HUES48 (cell line): ENCODE measurements at regions not wholly inside any gene's neighbourhood (a gene's known extent, or its start where the extent isn't known, plus 50 kb on each side); places are given as distances from the start of the nearest gene placed in this dataset.
"Not testable (repeated sequence)": the region's sequence is repeated elsewhere in the genome, so short reads cannot be mapped to it uniquely, and the experiment has no call there.

Experiments used
- H3K27ac ChIP-seq: one replicate; pipeline ENCODE4 v1.7.0; 2013; ENCODE audit warnings: low read depth, low read length, inconsistent platforms
- H3K27me3 ChIP-seq: 2 replicates; pipeline ENCODE4 v1.6.1; 2013; ENCODE audit warnings: mild to moderate bottlenecking, low read length; ENCODE audit not compliant: control insufficient read depth, insufficient read depth
- H3K36me3 ChIP-seq: 2 replicates; pipeline ENCODE4 v1.6.1; 2013; ENCODE audit warnings: low read length; ENCODE audit not compliant: control insufficient read depth, insufficient read depth
- H3K4me1 ChIP-seq: 2 replicates; pipeline ENCODE4 v1.6.1; 2013; ENCODE audit warnings: mild to moderate bottlenecking, low read length; ENCODE audit not compliant: control insufficient read depth, insufficient read depth
- H3K4me3 ChIP-seq: 2 replicates; pipeline ENCODE4 v1.5.1; 2013; ENCODE audit warnings: mild to moderate bottlenecking, low read depth, low read length
- H3K9ac ChIP-seq: 2 replicates; pipeline ENCODE4 v1.6.1; 2013; ENCODE audit warnings: mild to moderate bottlenecking, low read depth, low read length, moderate library complexity
- H3K9me3 ChIP-seq: 2 replicates; pipeline ENCODE4 v1.6.1; 2013; ENCODE audit warnings: low read length; ENCODE audit not compliant: control insufficient read depth, insufficient read depth

DNA sequence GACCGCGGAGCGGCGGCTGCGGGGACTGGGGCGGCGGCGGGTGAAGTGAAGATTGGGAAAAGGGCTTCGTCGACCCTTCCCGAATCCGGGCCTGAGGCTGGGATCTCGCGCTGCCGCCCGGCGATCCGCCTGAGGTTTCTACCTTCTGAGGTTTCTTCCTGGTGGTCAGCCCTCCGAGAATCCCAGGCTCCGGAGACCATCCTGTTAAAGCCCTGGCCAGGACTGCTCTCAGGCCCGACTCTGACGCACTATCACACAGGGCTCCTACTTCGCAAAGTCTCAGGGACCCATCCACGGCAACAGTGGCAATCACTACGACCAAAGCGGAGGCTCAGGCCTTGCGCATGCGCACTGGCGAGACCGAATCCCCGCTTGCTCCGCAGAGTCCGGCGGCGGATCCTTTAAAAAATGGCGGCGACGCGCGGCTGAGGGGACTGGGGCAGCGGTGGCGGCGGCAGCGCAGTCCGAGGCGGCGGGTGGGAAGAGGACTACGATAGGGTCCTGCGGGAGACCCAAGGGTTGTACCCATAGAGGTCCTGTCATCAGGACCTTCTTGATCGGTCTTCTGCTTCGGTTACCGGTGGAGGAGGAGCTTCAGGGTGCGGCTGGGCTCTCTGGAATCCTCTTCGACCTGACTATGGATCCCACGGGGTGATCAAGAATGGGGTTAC lies 157.2 kb upstream of the ZNF337 start:
- H3K9me3 ChIP-seq, H3K36me3 ChIP-seq, H3K4me3 ChIP-seq, H3K27ac ChIP-seq, H3K9ac ChIP-seq, H3K4me1 ChIP-seq: not testable (repeated sequence)
- H3K27me3 ChIP-seq: peaks cover 18% of the 10 kb centered on the region

DNA sequence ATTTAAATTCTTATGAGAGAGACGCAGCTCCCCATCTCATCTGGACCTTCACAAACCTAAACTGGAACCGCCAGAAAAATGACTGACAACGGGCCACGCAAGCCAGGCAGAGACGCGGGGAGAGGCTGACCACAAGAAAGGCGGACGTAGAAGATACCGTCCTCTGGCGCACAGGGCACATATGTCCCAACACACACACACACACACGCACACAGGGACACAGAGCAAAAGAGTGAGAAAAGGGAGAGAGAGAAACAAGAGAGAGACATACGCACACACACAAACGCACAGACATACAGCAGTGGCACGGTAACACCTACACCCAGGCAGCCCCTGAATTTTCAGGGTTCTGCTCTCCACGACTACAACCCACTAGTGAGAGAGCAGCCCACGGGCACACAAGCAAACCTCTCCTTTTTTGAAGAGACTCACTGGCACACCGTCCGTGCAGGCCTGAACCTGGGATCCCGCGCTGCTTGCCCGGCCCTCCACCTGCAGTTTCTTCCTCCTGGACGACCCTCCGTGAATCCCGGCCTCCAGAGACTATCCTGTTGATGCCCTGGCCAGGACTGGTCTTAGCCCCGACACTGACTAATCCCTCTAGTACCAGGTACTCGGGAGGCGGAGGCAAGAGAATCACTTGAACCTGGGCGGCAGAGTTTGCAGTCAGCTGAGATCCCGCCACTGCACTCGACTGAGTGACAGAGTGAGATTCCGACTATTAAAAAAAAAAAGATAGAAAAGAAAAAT lies 156.5 kb upstream of the ZNF337 start:
- H3K27me3 ChIP-seq: peaks cover 11% of the 10 kb centered on the region; the same call in 1 of the 2 replicates
- H3K9me3 ChIP-seq, H3K4me1 ChIP-seq, H3K27ac ChIP-seq, H3K4me3 ChIP-seq, H3K36me3 ChIP-seq, H3K9ac ChIP-seq: not testable (repeated sequence)

GRCh38 chr20:25850133-25850532 lies 153.5 kb upstream of the ZNF337 start:
- H3K4me3 ChIP-seq, H3K9ac ChIP-seq, H3K27me3 ChIP-seq, H3K36me3 ChIP-seq, H3K27ac ChIP-seq, H3K9me3 ChIP-seq, H3K4me1 ChIP-seq: not testable (repeated sequence)

DNA sequence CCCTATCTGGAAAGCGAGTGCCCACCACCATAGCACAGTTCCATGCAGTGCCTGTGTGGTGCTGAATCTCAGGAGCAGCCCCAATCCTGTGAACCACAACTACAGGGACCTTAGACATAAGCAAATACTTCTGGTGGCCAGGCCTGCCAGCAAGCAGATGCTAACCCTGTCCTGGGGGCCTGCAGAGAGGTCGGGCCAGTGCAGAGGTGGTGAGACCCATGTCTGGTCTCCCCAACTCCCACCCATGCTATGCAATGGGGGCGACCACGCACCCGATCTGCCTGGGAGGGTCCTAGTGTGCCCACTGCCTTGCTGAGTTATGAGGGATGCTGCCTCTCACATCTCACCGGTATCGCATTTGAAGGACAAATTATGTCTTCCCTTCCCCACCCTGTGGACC lies 151.6 kb upstream of the ZNF337 start:
- Histone ChIP-seq H3K4me1 (no peaks in the 10 kb centered on the region), H3K27ac (no peak overlapping the region), H3K36me3 (no peaks in the 10 kb centered on the region), H3K4me3 (no peak overlapping the region), H3K9ac (no peak overlapping the region), H3K9me3 (no peaks in the 10 kb centered on the region), H3K27me3 (no peaks in the 10 kb centered on the region)

DNA sequence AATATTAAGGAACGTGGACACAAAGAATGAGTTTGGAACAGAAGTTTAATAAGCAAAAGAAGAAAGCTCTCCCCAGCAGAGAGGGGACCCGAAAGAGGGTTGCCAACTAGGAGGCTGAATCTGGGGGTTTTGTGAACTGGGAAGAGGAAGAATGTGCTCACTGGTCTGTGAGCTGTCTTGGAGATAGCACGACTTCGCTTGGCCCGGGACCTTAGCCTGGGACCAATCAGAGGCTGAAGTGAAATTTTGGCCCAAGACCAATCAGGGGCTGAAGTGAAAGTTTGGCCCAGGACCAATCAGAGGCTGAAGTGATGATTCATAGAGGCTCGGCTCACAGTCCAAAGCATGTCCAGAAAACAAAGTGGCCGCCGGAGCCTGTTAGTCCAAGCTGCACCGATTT lies 148.0 kb upstream of the ZNF337 start:
- H3K4me1 ChIP-seq, H3K36me3 ChIP-seq, H3K9ac ChIP-seq, H3K27ac ChIP-seq, H3K27me3 ChIP-seq, H3K9me3 ChIP-seq, H3K4me3 ChIP-seq: not testable (repeated sequence)

GRCh38 chr20:25813511-25813910 lies 116.9 kb upstream of the ZNF337 start:
- H3K9ac ChIP-seq, H3K27ac ChIP-seq, H3K36me3 ChIP-seq, H3K9me3 ChIP-seq, H3K4me3 ChIP-seq, H3K4me1 ChIP-seq, H3K27me3 ChIP-seq: not testable (repeated sequence)

- not testable (repeated sequence) for H3K27ac ChIP-seq, H3K4me3 ChIP-seq, H3K9ac ChIP-seq, H3K9me3 ChIP-seq, H3K4me1 ChIP-seq, H3K36me3 ChIP-seq, H3K27me3 ChIP-seq
Observed at GRCh38 chr20:25798174-25798993, 101.7 kb upstream of the ZNF337 start.

GRCh38 chr20:25797062-25797461 lies 100.4 kb upstream of the ZNF337 start:
- not testable (repeated sequence) for H3K4me1 ChIP-seq, H3K9me3 ChIP-seq, H3K27ac ChIP-seq, H3K36me3 ChIP-seq, H3K27me3 ChIP-seq, H3K9ac ChIP-seq, H3K4me3 ChIP-seq

GRCh38 chr20:25777241-25777640 lies 80.6 kb upstream of the ZNF337 start:
- not testable (repeated sequence) for H3K27ac ChIP-seq, H3K9ac ChIP-seq, H3K36me3 ChIP-seq

GRCh38 chr20:25774711-25775110 lies 78.1 kb upstream of the ZNF337 start:
- not testable (repeated sequence) for H3K27me3 ChIP-seq, H3K36me3 ChIP-seq

More at GRCh38 chr20:25777241-25777640, 80.6 kb upstream of the ZNF337 start:
- H3K4me1 ChIP-seq, H3K9me3 ChIP-seq, H3K27me3 ChIP-seq, H3K4me3 ChIP-seq: not testable (repeated sequence)

GRCh38 chr20:25774203-25774602 lies 77.5 kb upstream of the ZNF337 start:
- not testable (repeated sequence) for H3K4me1 ChIP-seq, H3K4me3 ChIP-seq, H3K27me3 ChIP-seq, H3K27ac ChIP-seq, H3K36me3 ChIP-seq, H3K9me3 ChIP-seq, H3K9ac ChIP-seq

More at GRCh38 chr20:25774711-25775110, 78.1 kb upstream of the ZNF337 start:
- H3K9ac ChIP-seq, H3K9me3 ChIP-seq, H3K4me3 ChIP-seq, H3K4me1 ChIP-seq, H3K27ac ChIP-seq: not testable (repeated sequence)
